ENCODE measurements at regions not wholly inside any gene's neighbourhood (a gene's known extent, or its start where the extent isn't known, plus 50 kb on each side); places are given as distances from the start of the nearest gene placed in this dataset.

GRCh38 chr15:60191821-60192220 is 187.7 kb downstream of the FOXB1 start:
- no peaks in the 10 kb centered on the region for H3K36me3 ChIP-seq
- H3K27me3 ChIP-seq = peaks cover 0 to 35% (median 1%) of the 10 kb centered on the region in 4 donors
- no peak overlapping the region for H3K4me3 ChIP-seq
- no peaks in the 10 kb centered on the region for H3K4me1 ChIP-seq
- no peak for DNase-seq (ENCODE audit: extremely low spot score)
- no peaks in the 10 kb centered on the region for H3K9me3 ChIP-seq
- no peak for TF ChIP-seq POLR2A (IDR thresholded peaks at IDR 0.05; ENCODE audit: low read depth)
- no peak overlapping the region for H3K27ac ChIP-seq (replicated peaks in 1 of 4)
- intact Hi-C loops (cut with DNase I) = no loop called here
- WGBS = 59% methylated on average over 2 of the region's 2 CpGs

DNA sequence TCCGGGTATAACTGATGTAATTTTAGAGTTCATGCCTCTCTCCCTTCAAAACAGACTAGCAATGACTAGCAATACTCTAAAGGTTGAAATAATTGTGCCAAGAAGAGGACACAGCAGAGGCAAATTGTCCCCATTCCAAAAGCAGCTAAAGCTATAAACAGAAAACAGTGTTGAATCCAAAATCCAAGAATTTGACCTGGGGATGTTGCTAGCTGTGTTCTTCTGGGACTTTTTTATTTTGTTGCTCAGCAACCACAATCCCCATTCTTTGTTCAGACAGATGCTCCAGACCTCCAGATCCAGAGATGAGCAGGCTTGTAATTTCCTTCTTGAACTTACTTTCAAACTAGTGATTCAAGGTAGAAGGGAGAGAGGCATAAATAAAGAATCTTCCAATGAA is 191.5 kb downstream of the FOXB1 start:
- TF ChIP-seq POLR2AphosphoS5 (IDR thresholded peaks at IDR 0.05) (no peak), EP300 (IDR thresholded peaks at IDR 0.05) (no peak), POLR2A (IDR thresholded peaks at IDR 0.05; ENCODE audit: low read depth) (no peak), CTCF (IDR thresholded peaks at IDR 0.05) (no peak)
- intact Hi-C loops (cut with DNase I) = no loop called here
- Histone ChIP-seq H3K27me3 (peaks cover 0 to 16% (median 2%) of the 10 kb centered on the region in 4 donors), H3K4me3 (no peak overlapping the region), H3K9me3 (no peaks in the 10 kb centered on the region), H3K4me1 (no peaks in the 10 kb centered on the region), H3K36me3 (no peaks in the 10 kb centered on the region), H3K27ac (replicated peaks in 1 of 4) (no peak overlapping the region)
- 53% methylated on average over 1 of the region's 1 CpG for WGBS
- DNase-seq (ENCODE audit: extremely low spot score) = no peak

GRCh38 chr15:60204131-60204885 is 193.5 kb downstream of the ANXA2 start:
- intact Hi-C loops (cut with DNase I) = no loop called here
- 65% methylated on average over 11 of the region's 11 CpGs for WGBS
- H3K27ac ChIP-seq (replicated peaks in 1 of 4) = no peak overlapping the region

DNA sequence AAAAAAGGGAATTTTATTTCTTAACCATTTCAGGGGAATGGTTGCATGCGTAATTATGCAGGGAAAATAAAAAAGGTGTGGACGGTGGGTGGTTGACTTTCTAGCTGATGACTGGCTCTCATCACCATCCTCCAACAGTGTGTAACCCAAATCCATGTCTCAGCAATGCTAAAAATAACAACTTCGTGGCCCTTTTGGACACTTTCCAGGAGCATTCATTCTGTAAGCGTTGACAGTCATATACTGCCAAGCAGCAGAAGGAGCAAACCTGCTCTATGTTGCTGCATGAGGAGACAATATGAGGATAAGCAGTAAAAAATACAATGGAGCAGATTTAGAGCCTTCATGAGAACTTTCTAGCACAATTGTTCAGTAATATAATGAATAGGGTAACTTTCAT is 189.1 kb downstream of the ANXA2 start:
- WGBS = 31% methylated on average over 4 of the region's 4 CpGs
- intact Hi-C loops (cut with DNase I) = no loop called here
- TF ChIP-seq POLR2AphosphoS5 (IDR thresholded peaks at IDR 0.05) = no peak

More at GRCh38 chr15:60204131-60204885, 193.5 kb downstream of the ANXA2 start:
- peaks cover 0 to 9% (median 4%) of the 10 kb centered on the region in 4 donors for H3K27me3 ChIP-seq
- H3K4me1 ChIP-seq = peaks cover 0 to 4% (median 0%) of the 10 kb centered on the region in 4 donors
- H3K4me3 ChIP-seq = no peak overlapping the region
- no peaks in the 10 kb centered on the region for H3K36me3 ChIP-seq
- no peak for DNase-seq (ENCODE audit: extremely low spot score)
- TF ChIP-seq EP300 (IDR thresholded peaks at IDR 0.05) (no peak), POLR2AphosphoS5 (IDR thresholded peaks at IDR 0.05) (no peak), CTCF (IDR thresholded peaks at IDR 0.05) (no peak), POLR2A (IDR thresholded peaks at IDR 0.05; ENCODE audit: low read depth) (no peak)
- no peaks in the 10 kb centered on the region for H3K9me3 ChIP-seq

GRCh38 chr15:60212536-60212935 is 185.2 kb downstream of the ANXA2 start:
- 52% methylated on average over 4 of the region's 4 CpGs for WGBS
- H3K36me3 ChIP-seq = no peaks in the 10 kb centered on the region
- no peak for DNase-seq (ENCODE audit: extremely low spot score)
- peaks cover 0 to 4% (median 0%) of the 10 kb centered on the region in 4 donors for H3K4me1 ChIP-seq
- TF ChIP-seq EP300 (IDR thresholded peaks at IDR 0.05) (no peak), CTCF (IDR thresholded peaks at IDR 0.05) (no peak), POLR2A (IDR thresholded peaks at IDR 0.05; ENCODE audit: low read depth) (no peak), POLR2AphosphoS5 (IDR thresholded peaks at IDR 0.05) (no peak)
- intact Hi-C loops (cut with DNase I) = no loop called here
- no peak overlapping the region for H3K27ac ChIP-seq (replicated peaks in 1 of 4)
- H3K27me3 ChIP-seq = peaks cover 0 to 5% (median 0%) of the 10 kb centered on the region in 4 donors
- H3K9me3 ChIP-seq = no peaks in the 10 kb centered on the region
- H3K4me3 ChIP-seq = no peak overlapping the region

More for the DNA sequence above, 189.1 kb downstream of the ANXA2 start:
- H3K4me1 ChIP-seq = peaks cover 0 to 4% (median 0%) of the 10 kb centered on the region in 4 donors
- H3K4me3 ChIP-seq = no peak overlapping the region
- no peak overlapping the region for H3K27ac ChIP-seq (replicated peaks in 1 of 4)
- H3K27me3 ChIP-seq = peaks cover 0 to 7% (median 0%) of the 10 kb centered on the region in 4 donors
- no peaks in the 10 kb centered on the region for H3K36me3 ChIP-seq
- DNase-seq (ENCODE audit: extremely low spot score) = no peak
- H3K9me3 ChIP-seq = no peaks in the 10 kb centered on the region
